CD14-positive monocyte (primary cell): ENCODE measurements at regions not wholly inside any gene's neighbourhood (a gene's known extent, or its start where the extent isn't known, plus 50 kb on each side); places are given as distances from the start of the nearest gene placed in this dataset.

Experiments used
- DNase-seq, 3 donors: peaks; one replicate each; pipeline ENCODE4 v3.0.0-alpha.2; 2011 to 2022
- H2AFZ ChIP-seq: 2 replicates; pipeline ENCODE4 v1.6.0; 2012; ENCODE audit warnings: mild to moderate bottlenecking, low read depth, low read length, inconsistent platforms; ENCODE audit not compliant: insufficient read depth, poor library complexity, severe bottlenecking
- H3K27ac ChIP-seq, 2 donors: 1 replicate in 1 of 2; 2 replicates in 1 of 2; pipeline ENCODE4 v1.5.1; 2012 to 2013; ENCODE audit warnings: low read length in 2 of 2, control low read depth in 1 of 2, inconsistent platforms in 1 of 2, low read depth in 1 of 2, mild to moderate bottlenecking in 1 of 2
- H3K27me3 ChIP-seq, 2 donors: one replicate each; pipeline versions ENCODE4 v1.6.0 to v1.6.1; 2011 to 2013; ENCODE audit warnings: low read length in 2 of 2; ENCODE audit not compliant: control insufficient read depth in 2 of 2, insufficient read depth in 2 of 2
- H3K36me3 ChIP-seq, 2 donors: replicated peaks in 1 of 2; 1 replicate in 1 of 2; 2 replicates in 1 of 2; pipeline versions ENCODE4 v1.5.1 to v1.6.1; 2012 to 2013; ENCODE audit warnings: low read length in 2 of 2, control low read depth in 1 of 2, inconsistent platforms in 1 of 2, mild to moderate bottlenecking in 1 of 2; ENCODE audit not compliant: insufficient read depth in 2 of 2, control insufficient read depth in 1 of 2
- H3K4me1 ChIP-seq, 2 donors: 1 replicate in 1 of 2; 2 replicates in 1 of 2; pipeline versions ENCODE4 v1.5.1 to v1.6.1; 2012 to 2013; ENCODE audit warnings: low read length in 2 of 2, control low read depth in 1 of 2, inconsistent platforms in 1 of 2, mild to moderate bottlenecking in 1 of 2, moderate library complexity in 1 of 2; ENCODE audit not compliant: insufficient read depth in 2 of 2, control insufficient read depth in 1 of 2
- H3K4me2 ChIP-seq: replicated peaks from 2 replicates; pipeline ENCODE3; 2012; ENCODE audit warnings: low read length, moderate library complexity, mild to moderate bottlenecking; ENCODE audit not compliant: poor library complexity, severe bottlenecking; ENCODE audit errors: extremely low read depth
- H3K4me3 ChIP-seq, 3 experiments: fragments of 200-600 bp in 1 of 3; sonication (generic) in 1 of 3; replicated peaks in 1 of 3; 1 replicate in 2 of 3; 2 replicates in 1 of 3; pipeline ENCODE4 v1.5.1; 2011 to 2013; ENCODE audit warnings: low read length in 3 of 3, mild to moderate bottlenecking in 3 of 3, control low read depth in 2 of 3, low read depth in 2 of 3, inconsistent platforms in 1 of 3, moderate library complexity in 1 of 3
- H3K79me2 ChIP-seq: 2 replicates; pipeline ENCODE4 v1.6.0; 2012; ENCODE audit warnings: mild to moderate bottlenecking, control low read depth, inconsistent platforms, low read length, moderate library complexity; ENCODE audit not compliant: insufficient read depth
- H3K9ac ChIP-seq: 2 replicates; pipeline ENCODE4 v1.6.0; 2017; ENCODE audit warnings: low read length, mild to moderate bottlenecking; ENCODE audit not compliant: insufficient read depth, poor library complexity, severe bottlenecking
- H3K9me3 ChIP-seq, 2 donors: replicated peaks in 1 of 2; 1 replicate in 1 of 2; 2 replicates in 1 of 2; pipeline versions ENCODE4 v1.5.1 to v1.6.1; 2012 to 2013; ENCODE audit warnings: low read length in 2 of 2, control low read depth in 1 of 2; ENCODE audit not compliant: control insufficient read depth in 1 of 2, insufficient read depth in 1 of 2
- H4K20me1 ChIP-seq: 2 replicates; pipeline ENCODE4 v1.6.0; 2012; ENCODE audit warnings: mild to moderate bottlenecking, low read length, control low read depth, moderate library complexity; ENCODE audit not compliant: insufficient read depth
- H3K27ac Mint-ChIP-seq, 7 donors: one replicate each; pipeline ENCODE4 v1.8.0; 2020; ENCODE audit warnings: mild to moderate bottlenecking in 7 of 7, mixed read lengths in 7 of 7, moderate library complexity in 6 of 7, inconsistent platforms in 2 of 7
- H3K27me3 Mint-ChIP-seq, 3 donors: one replicate each; pipeline ENCODE4 v1.8.0; 2021 to 2022; ENCODE audit warnings: low read depth in 3 of 3, mild to moderate bottlenecking in 3 of 3, mixed read lengths in 3 of 3, moderate library complexity in 3 of 3, inconsistent platforms in 1 of 3
- H3K36me3 Mint-ChIP-seq, 2 donors: one replicate each; pipeline ENCODE4 v1.8.0; 2020; ENCODE audit warnings: mixed read lengths in 2 of 2, inconsistent platforms in 1 of 2, mild to moderate bottlenecking in 1 of 2
- H3K4me1 Mint-ChIP-seq: one replicate; pipeline ENCODE4 v1.8.0; 2020; ENCODE audit warnings: mild to moderate bottlenecking, mixed read lengths
- H3K4me3 Mint-ChIP-seq, 2 donors: one replicate each; pipeline ENCODE4 v1.8.0; 2020; ENCODE audit warnings: mild to moderate bottlenecking in 2 of 2, mixed read lengths in 2 of 2, moderate library complexity in 1 of 2
- H3K9me3 Mint-ChIP-seq, 7 donors: one replicate each; pipeline ENCODE4 v1.8.0; 2020 to 2022; ENCODE audit warnings: mixed read lengths in 7 of 7, mild to moderate bottlenecking in 6 of 7, moderate library complexity in 6 of 7, inconsistent platforms in 2 of 7
- whole genome bisulfite sequencing: methylation state at CpG from one replicate; pipeline ENCODE4 v1.1.5; 2013; ENCODE audit warnings: missing lambda C conversion rate; ENCODE audit not compliant: insufficient coverage; 5-methylcytosine and 5-hydroxymethylcytosine counted together
- intact Hi-C, 2 donors: fragments of 100-400 bp; cut with micrococcal nuclease; formaldehyde crosslinking; loops; one replicate each; pipeline versions ENCODE4 v1.15.0 to v1.15.1; 2023
- TF ChIP-seq, protein P1 (sequence below): fragments of 200-600 bp; IDR thresholded peaks from one replicate; pipeline ENCODE4 v1.8.0; 2022; ENCODE audit warnings: antibody characterized with exemption, mild to moderate bottlenecking

DNA sequence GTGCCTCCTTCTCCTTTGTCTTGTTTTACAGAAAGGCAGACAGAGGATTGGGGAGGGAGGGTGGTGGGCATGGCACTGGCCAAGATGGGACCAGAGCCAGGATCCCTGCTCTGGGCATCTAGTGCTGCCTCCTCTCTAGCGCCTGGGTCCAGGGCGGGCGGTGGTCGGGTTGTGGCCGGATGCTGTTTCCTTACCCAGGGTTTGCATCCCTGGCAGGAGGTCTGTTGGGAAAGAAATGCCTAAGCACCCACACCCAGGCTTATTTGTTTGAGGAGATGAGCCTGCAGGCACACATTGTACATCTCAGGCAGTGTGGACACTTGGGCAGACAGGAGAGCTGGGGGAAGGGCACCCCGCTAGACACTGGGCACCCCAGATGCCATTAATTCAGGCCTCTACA, 102.3 kb upstream of the PCBD1 start:
- Histone ChIP-seq H3K4me1 (no peaks in the 10 kb centered on the region), H3K9ac (no peak overlapping the region), H2AFZ (no peak overlapping the region), H3K79me2 (no peaks in the 10 kb centered on the region), H3K27ac (no peak overlapping the region), H4K20me1 (no peaks in the 10 kb centered on the region), H3K27me3 (no peaks in the 10 kb centered on the region), H3K36me3 (no peaks in the 10 kb centered on the region), H3K4me2 (no peak overlapping the region), H3K4me3 (no peak overlapping the region), H3K9me3 (no peaks in the 10 kb centered on the region)
- Mint-ChIP-seq H3K9me3 (no peaks in the 10 kb centered on the region), H3K36me3 (no peaks in the 10 kb centered on the region), H3K4me1 (no peaks in the 10 kb centered on the region), H3K27ac (no peak overlapping the region), H3K4me3 (no peak overlapping the region), H3K27me3 (peaks cover 0 to 2% (median 1%) of the 10 kb centered on the region in 3 donors)
- intact Hi-C loops: no loop called here
- TF ChIP-seq, protein P1, sequence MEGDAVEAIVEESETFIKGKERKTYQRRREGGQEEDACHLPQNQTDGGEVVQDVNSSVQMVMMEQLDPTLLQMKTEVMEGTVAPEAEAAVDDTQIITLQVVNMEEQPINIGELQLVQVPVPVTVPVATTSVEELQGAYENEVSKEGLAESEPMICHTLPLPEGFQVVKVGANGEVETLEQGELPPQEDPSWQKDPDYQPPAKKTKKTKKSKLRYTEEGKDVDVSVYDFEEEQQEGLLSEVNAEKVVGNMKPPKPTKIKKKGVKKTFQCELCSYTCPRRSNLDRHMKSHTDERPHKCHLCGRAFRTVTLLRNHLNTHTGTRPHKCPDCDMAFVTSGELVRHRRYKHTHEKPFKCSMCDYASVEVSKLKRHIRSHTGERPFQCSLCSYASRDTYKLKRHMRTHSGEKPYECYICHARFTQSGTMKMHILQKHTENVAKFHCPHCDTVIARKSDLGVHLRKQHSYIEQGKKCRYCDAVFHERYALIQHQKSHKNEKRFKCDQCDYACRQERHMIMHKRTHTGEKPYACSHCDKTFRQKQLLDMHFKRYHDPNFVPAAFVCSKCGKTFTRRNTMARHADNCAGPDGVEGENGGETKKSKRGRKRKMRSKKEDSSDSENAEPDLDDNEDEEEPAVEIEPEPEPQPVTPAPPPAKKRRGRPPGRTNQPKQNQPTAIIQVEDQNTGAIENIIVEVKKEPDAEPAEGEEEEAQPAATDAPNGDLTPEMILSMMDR: no peak
- no peak for DNase-seq
- 86% methylated on average over 2 of the region's 6 CpGs for WGBS

DNA sequence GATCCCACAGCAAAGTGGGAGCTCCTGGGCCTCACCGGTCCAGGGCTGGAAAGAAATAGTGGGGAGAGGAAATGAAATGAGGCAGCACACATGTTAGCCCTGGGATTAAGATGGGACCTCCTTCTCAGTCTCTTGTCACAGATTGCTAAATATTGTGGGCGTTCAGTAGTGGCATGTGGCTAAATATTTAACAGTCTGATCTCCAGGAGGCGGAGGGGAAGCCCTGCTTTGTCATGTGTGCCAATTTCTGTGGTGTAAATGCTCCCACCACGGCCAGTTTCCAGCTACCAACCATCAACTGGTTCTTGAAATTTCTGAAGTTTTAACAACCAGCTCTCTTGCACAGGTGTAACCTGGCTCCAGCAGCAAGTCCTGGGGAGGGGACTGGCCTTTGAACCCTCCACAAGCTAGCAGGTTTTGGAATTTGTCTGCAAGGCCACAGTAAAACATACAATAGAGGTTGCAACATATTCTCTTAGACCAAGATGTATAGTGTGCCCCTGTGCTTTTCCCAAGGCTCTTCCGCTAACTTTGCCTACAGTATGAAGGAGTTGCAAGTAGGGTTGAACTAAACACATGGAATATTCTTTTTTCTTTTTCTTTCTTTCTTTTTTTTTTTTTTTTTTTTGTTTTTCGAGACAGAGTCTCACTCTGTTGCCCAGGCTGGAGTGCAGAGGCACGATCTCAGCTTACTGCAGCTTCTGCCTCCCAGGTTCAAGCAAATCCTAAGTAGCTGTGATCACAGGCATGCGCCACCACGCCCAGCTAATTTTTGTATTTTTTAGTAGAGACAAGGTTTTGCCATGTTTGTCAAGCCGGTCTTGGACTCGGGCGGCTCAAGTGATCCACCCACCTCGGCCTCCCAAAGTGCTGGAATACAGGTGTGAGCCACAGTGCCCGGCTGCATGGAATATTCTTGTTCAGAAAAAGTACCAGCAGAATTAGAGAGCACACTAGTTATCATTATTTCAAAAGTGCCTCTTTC, 103.1 kb upstream of the PCBD1 start:
- H3K9me3 ChIP-seq: no peaks in the 10 kb centered on the region
- no peak for DNase-seq

More for the DNA sequence above, 103.1 kb upstream of the PCBD1 start:
- no peak overlapping the region for H3K4me3 Mint-ChIP-seq
- H3K36me3 Mint-ChIP-seq: no peaks in the 10 kb centered on the region
- Histone ChIP-seq H2AFZ (no peak overlapping the region), H3K27me3 (no peaks in the 10 kb centered on the region), H3K27ac (no peak overlapping the region), H3K36me3 (no peaks in the 10 kb centered on the region), H3K4me3 (no peak overlapping the region), H3K4me1 (no peaks in the 10 kb centered on the region), H4K20me1 (no peaks in the 10 kb centered on the region), H3K79me2 (no peaks in the 10 kb centered on the region), H3K4me2 (no peak overlapping the region), H3K9ac (no peak overlapping the region)
- H3K27me3 Mint-ChIP-seq: peaks cover 0 to 7% (median 6%) of the 10 kb centered on the region in 3 donors
- intact Hi-C loops: no loop called here
- TF ChIP-seq, protein P1: no peak
- H3K9me3 Mint-ChIP-seq: no peaks in the 10 kb centered on the region
- H3K4me1 Mint-ChIP-seq: no peaks in the 10 kb centered on the region
- WGBS: 93% methylated on average over 7 of the region's 14 CpGs
- H3K27ac Mint-ChIP-seq: no peak overlapping the region
